Activated CD8-positive, alpha-beta memory T cell treated with anti-CD3 and anti-CD28 coated beads for 36 hours (primary cell): ENCODE measurements at regions not wholly inside any gene's neighbourhood (a gene's known extent, or its start where the extent isn't known, plus 50 kb on each side); places are given as distances from the start of the nearest gene placed in this dataset.
"Not testable (repeated sequence)": the region's sequence is repeated elsewhere in the genome, so short reads cannot be mapped to it uniquely, and the experiment has no call there.

Source experiments
- CTCF ChIA-PET: fragments of 350-600 bp; sonication (Branson Sonifier 250); formaldehyde crosslinking; loops from one replicate; lab custom pipeline; 2021; ENCODE audit warnings: antibody characterized with exemption; lab: Charles Lee
- POLR2A ChIA-PET: fragments of 350-600 bp; sonication (Branson Sonifier 250); formaldehyde crosslinking; loops from one replicate; lab custom pipeline; 2021; ENCODE audit warnings: antibody characterized with exemption; lab: Charles Lee

- POLR2A ChIA-PET = no interaction called here
- CTCF ChIA-PET = no interaction called here
Measured at GRCh38 chr4:165799384-165799815, 73.6 kb upstream of the TLL1 start.

- POLR2A ChIA-PET = no interaction called here
Measured at GRCh38 chr4:165802452-165802851, 70.6 kb upstream of the TLL1 start.

GRCh38 chr4:165803005-165803404 lies 70.0 kb upstream of the TLL1 start:
- CTCF ChIA-PET = no interaction called here

More at GRCh38 chr4:165802452-165802851, 70.6 kb upstream of the TLL1 start:
- CTCF ChIA-PET = no interaction called here

GRCh38 chr4:165805406-165805805 lies 67.6 kb upstream of the TLL1 start:
- ChIA-PET CTCF (no interaction called here), POLR2A (no interaction called here)

More at GRCh38 chr4:165803005-165803404, 70.0 kb upstream of the TLL1 start:
- POLR2A ChIA-PET = no interaction called here

GRCh38 chr4:165806613-165807012 lies 66.4 kb upstream of the TLL1 start:
- POLR2A ChIA-PET = no interaction called here

GRCh38 chr4:165810726-165811125 lies 62.3 kb upstream of the TLL1 start:
- CTCF ChIA-PET = no interaction called here
- POLR2A ChIA-PET = no interaction called here

More at GRCh38 chr4:165806613-165807012, 66.4 kb upstream of the TLL1 start:
- CTCF ChIA-PET = no interaction called here

GRCh38 chr4:165813606-165814005 lies 59.4 kb upstream of the TLL1 start:
- ChIA-PET CTCF (no interaction called here), POLR2A (no interaction called here)

- ChIA-PET POLR2A (no interaction called here), CTCF (no interaction called here)
Measured at GRCh38 chr4:165814256-165815020, 58.6 kb upstream of the TLL1 start.

- POLR2A ChIA-PET, CTCF ChIA-PET: not testable (repeated sequence)
Measured at GRCh38 chr4:165819126-165819525, 53.9 kb upstream of the TLL1 start.
